PC-3 (cell line): ENCODE measurements at regions not wholly inside any gene's neighbourhood (a gene's known extent, or its start where the extent isn't known, plus 50 kb on each side); places are given as distances from the start of the nearest gene placed in this dataset.

Experiments used
- ATAC-seq: fragments of 200-7000 bp; cut with Tn5 transposase; 2 replicates; pipeline ENCODE4 v1.9.1; 2020; ENCODE audit warnings: mild to moderate bottlenecking, moderate library complexity
- BruUV-seq: library from RNA; stranded (reverse); fragments of 400-500 nt; replicated peaks from 2 replicates; lab custom pipeline; 2021; lab: Mats Ljungman, UMichigan
- CTCF ChIA-PET: fragments of 300-600 bp; sonication (Branson Sonifier 250); formaldehyde crosslinking; loops from one replicate; lab custom pipeline; 2022; ENCODE audit warnings: antibody characterized with exemption; lab: Charles Lee
- POLR2A ChIA-PET: fragments of 300-600 bp; sonication (Branson Sonifier 250); formaldehyde crosslinking; loops from one replicate; lab custom pipeline; 2022; ENCODE audit warnings: antibody characterized with exemption; ENCODE audit not compliant: unreplicated experiment; lab: Charles Lee
- DNase-seq: peaks from one replicate; pipeline ENCODE4 v3.0.0-alpha.2; 2015
- H2AFZ ChIP-seq: fragments of 300-600 bp; sonication (generic); 2 replicates; pipeline ENCODE4 v1.6.0; 2016; ENCODE audit warnings: antibody characterized with exemption, low read length
- H3F3A ChIP-seq: fragments of 300-600 bp; sonication (generic); one replicate; pipeline ENCODE4 v1.6.0; 2017; ENCODE audit warnings: antibody characterized with exemption, low read length, control low read depth, mild to moderate bottlenecking; ENCODE audit not compliant: unreplicated experiment
- H3K27ac ChIP-seq: fragments of 300-600 bp; sonication (generic); 2 replicates; pipeline ENCODE4 v1.5.1; 2016; ENCODE audit warnings: mild to moderate bottlenecking, low read length
- H3K27me3 ChIP-seq: fragments of 300-600 bp; sonication (generic); 2 replicates; pipeline ENCODE4 v1.6.1; 2016; ENCODE audit warnings: low read length, mixed read lengths
- H3K36me3 ChIP-seq: fragments of 300-600 bp; sonication (generic); 2 replicates; pipeline ENCODE4 v1.6.1; 2016; ENCODE audit warnings: low read depth, mixed run types, low read length, mixed read lengths
- H3K4me1 ChIP-seq: fragments of 300-600 bp; sonication (generic); 2 replicates; pipeline ENCODE4 v1.5.1; 2016; ENCODE audit warnings: low read length; ENCODE audit not compliant: insufficient read depth
- H3K4me2 ChIP-seq: fragments of 300-600 bp; sonication (generic); 2 replicates; pipeline ENCODE4 v1.6.0; 2016; ENCODE audit warnings: low read length
- H3K4me3 ChIP-seq: fragments of 300-600 bp; sonication (generic); 2 replicates; pipeline ENCODE4 v1.5.1; 2016; ENCODE audit warnings: mild to moderate bottlenecking, low read length, mixed read lengths
- H3K79me2 ChIP-seq: fragments of 300-600 bp; sonication (generic); 2 replicates; pipeline ENCODE4 v1.6.1; 2017; ENCODE audit warnings: low read length, mixed read lengths
- H3K9ac ChIP-seq: fragments of 300-600 bp; sonication (generic); 2 replicates; pipeline ENCODE4 v1.6.0; 2016; ENCODE audit warnings: mild to moderate bottlenecking, low read length
- H3K9me2 ChIP-seq: fragments of 300-600 bp; sonication (generic); replicated peaks from 2 replicates; pipeline ENCODE4 v1.6.1; 2016; ENCODE audit warnings: mixed run types, low read length, mixed read lengths
- H3K9me3 ChIP-seq: fragments of 300-600 bp; sonication (generic); 2 replicates; pipeline ENCODE4 v1.6.1; 2016; ENCODE audit warnings: low read length, mixed read lengths
- H4K20me1 ChIP-seq: fragments of 300-600 bp; sonication (generic); 2 replicates; pipeline ENCODE4 v1.6.1; 2016; ENCODE audit warnings: low read length, mixed read lengths
- EZH2 ChIP-seq: fragments of 300-600 bp; sonication (generic); IDR thresholded peaks from one replicate; pipeline ENCODE4 v1.6.1; 2017; ENCODE audit warnings: antibody characterized with exemption, mild to moderate bottlenecking, low read length; ENCODE audit not compliant: unreplicated experiment
- EZH2phosphoT487 ChIP-seq: fragments of 300-600 bp; sonication (generic); IDR thresholded peaks from 2 replicates; pipeline ENCODE4 v1.6.1; 2018; ENCODE audit warnings: mild to moderate bottlenecking, antibody characterized with exemption, low read length, borderline replicate concordance
- intact Hi-C: fragments of 100-400 bp; cut with micrococcal nuclease; formaldehyde crosslinking; loops from 2 replicates; pipeline ENCODE4 v1.9.0; 2023
- TF ChIP-seq, protein P1 (sequence below): fragments of 300-600 bp; sonication (generic); conservative IDR thresholded peaks from 2 replicates; pipeline ENCODE4 v1.5.1; 2017; ENCODE audit warnings: antibody characterized with exemption, low read depth, mild to moderate bottlenecking, low read length

DNA sequence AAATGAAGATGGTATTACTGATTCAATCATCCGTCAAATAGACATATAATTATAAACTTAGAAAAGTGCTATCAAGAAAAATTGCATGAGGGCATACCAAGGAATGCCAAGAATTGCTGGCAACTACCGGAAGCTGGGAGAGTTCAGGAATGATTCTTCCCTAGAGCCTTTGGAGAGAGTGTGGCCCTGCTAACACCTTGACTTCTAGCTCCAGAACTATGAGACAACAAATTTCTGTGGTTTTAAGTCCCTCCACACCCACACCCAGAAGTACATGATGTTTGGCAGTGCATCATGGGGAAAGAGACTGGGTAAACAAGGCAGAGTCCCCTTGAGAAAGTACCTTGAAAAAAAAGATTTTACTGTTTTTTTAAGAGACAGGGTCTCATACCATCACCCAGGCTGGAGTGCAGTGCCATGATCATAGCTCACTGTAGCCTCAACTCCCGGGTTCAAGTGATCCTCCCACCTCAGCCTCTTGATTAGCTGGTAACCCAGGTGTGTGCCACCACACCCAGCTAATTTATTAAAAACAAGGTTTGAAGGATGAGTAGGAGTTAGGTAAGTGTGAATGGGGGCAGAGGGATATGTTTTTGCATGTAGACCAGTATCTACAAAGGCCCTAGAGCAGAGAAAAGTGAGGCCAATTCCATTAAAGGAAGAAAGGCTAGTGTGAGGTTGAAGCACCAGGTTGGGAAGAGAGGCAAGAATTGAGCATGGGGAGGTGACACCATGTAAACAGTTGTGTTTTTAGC lies 53.1 kb downstream of the GSX2 start:
- no peak overlapping the region for H3K9ac ChIP-seq
- no peaks in the 10 kb centered on the region for H3K4me1 ChIP-seq
- no peak for ATAC-seq
- no peaks in the 10 kb centered on the region for H4K20me1 ChIP-seq
- ChIA-PET POLR2A (interaction anchor here (0.6 kb wide), 1 partner anchor 371 kb away, joined by 3 read pairs; no protein-coding TSS in a partner anchor), CTCF (no interaction called here)
- no peaks in the 10 kb centered on the region for H3K79me2 ChIP-seq
- no peak overlapping the region for H3K27ac ChIP-seq
- BruUV-seq = no TSS peak
- H2AFZ ChIP-seq = no peak overlapping the region
- H3K4me3 ChIP-seq = no peak overlapping the region
- no peak overlapping the region for H3K4me2 ChIP-seq
- no peak for TF ChIP-seq EZH2phosphoT487
- no peak for TF ChIP-seq EZH2
- TF ChIP-seq, protein P1, sequence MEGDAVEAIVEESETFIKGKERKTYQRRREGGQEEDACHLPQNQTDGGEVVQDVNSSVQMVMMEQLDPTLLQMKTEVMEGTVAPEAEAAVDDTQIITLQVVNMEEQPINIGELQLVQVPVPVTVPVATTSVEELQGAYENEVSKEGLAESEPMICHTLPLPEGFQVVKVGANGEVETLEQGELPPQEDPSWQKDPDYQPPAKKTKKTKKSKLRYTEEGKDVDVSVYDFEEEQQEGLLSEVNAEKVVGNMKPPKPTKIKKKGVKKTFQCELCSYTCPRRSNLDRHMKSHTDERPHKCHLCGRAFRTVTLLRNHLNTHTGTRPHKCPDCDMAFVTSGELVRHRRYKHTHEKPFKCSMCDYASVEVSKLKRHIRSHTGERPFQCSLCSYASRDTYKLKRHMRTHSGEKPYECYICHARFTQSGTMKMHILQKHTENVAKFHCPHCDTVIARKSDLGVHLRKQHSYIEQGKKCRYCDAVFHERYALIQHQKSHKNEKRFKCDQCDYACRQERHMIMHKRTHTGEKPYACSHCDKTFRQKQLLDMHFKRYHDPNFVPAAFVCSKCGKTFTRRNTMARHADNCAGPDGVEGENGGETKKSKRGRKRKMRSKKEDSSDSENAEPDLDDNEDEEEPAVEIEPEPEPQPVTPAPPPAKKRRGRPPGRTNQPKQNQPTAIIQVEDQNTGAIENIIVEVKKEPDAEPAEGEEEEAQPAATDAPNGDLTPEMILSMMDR = no peak
- no peaks in the 10 kb centered on the region for H3K27me3 ChIP-seq
- H3K36me3 ChIP-seq = no peaks in the 10 kb centered on the region
- DNase-seq = peak; percentile 28
- no peaks in the 10 kb centered on the region for H3K9me2 ChIP-seq
- no peaks in the 10 kb centered on the region for H3F3A ChIP-seq
- intact Hi-C loops = no loop called here
- no peaks in the 10 kb centered on the region for H3K9me3 ChIP-seq

DNA sequence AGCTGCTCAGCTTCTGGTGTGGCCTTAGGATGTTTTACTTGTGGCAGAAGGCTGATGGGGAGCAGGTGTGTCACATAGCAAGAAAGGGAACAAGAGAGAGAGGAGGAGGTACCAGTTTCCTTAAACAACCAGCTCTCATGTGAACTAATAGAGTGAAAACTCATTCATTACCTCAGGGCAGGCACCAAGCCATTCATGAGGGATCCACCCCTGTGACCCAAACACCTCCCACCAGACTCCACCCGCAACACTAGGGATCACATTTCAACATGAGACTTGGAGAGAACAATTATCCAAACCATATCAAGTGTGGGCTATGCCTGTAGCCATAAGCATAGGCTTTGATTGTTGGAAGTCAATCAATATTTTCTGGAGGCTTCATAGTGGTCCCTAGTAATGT lies 56.0 kb downstream of the GSX2 start:
- ChIA-PET POLR2A (no interaction called here), CTCF (no interaction called here)
- Histone ChIP-seq H3K9me3 (peaks cover 5% of the 10 kb centered on the region; the same call in 1 of the 2 replicates), H3K9me2 (no peaks in the 10 kb centered on the region), H2AFZ (no peak overlapping the region), H3K4me2 (no peak overlapping the region), H3K27me3 (no peaks in the 10 kb centered on the region), H3K9ac (no peak overlapping the region), H3K27ac (no peak overlapping the region), H3K79me2 (no peaks in the 10 kb centered on the region), H3F3A (no peaks in the 10 kb centered on the region), H4K20me1 (no peaks in the 10 kb centered on the region), H3K4me1 (no peaks in the 10 kb centered on the region), H3K4me3 (no peak overlapping the region), H3K36me3 (no peaks in the 10 kb centered on the region; the same call in 1 of the 2 replicates)
- intact Hi-C loops = no loop called here
- BruUV-seq = no TSS peak
- no peak for DNase-seq
- no peak for TF ChIP-seq EZH2phosphoT487
- no peak for TF ChIP-seq EZH2
- TF ChIP-seq, protein P1 = no peak
- ATAC-seq = no peak

DNA sequence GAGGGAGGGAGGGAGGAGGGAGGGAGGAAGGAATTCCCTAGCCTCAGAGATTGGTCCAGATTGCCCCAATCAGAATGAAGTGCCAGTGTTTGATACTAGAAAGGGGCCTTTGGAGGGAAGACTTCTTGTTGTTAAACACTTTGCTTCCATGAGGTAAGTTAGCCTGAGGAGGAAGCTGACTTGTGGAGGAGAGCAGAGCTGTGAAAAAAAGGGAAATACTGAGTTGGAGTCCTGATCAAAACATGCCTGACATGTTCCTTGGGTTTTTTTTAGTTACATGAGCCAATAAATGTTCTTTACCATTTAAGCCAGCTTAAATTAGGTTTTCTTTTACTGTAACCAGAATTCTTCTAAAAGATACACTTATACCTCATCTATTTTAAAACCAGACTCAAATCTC lies 57.6 kb downstream of the GSX2 start:
- Histone ChIP-seq H3F3A (no peaks in the 10 kb centered on the region), H3K4me1 (no peaks in the 10 kb centered on the region), H2AFZ (no peak overlapping the region), H3K9ac (no peak overlapping the region), H3K36me3 (no peaks in the 10 kb centered on the region; the same call in 1 of the 2 replicates), H3K9me2 (no peaks in the 10 kb centered on the region), H3K4me2 (no peak overlapping the region), H3K4me3 (no peak overlapping the region), H3K27ac (no peak overlapping the region), H3K79me2 (no peaks in the 10 kb centered on the region), H3K9me3 (peaks cover 5% of the 10 kb centered on the region; the same call in 1 of the 2 replicates), H4K20me1 (no peaks in the 10 kb centered on the region), H3K27me3 (no peaks in the 10 kb centered on the region)
- ATAC-seq (no peak), DNase-seq (no peak)
- intact Hi-C loops = no loop called here
- POLR2A ChIA-PET = no interaction called here
- TF ChIP-seq, protein P1 = no peak
- no peak for TF ChIP-seq EZH2
- no peak for TF ChIP-seq EZH2phosphoT487
- CTCF ChIA-PET = no interaction called here
- BruUV-seq = no TSS peak
